ENCODE measurements at regions not wholly inside any gene's neighbourhood (a gene's known extent, or its start where the extent isn't known, plus 50 kb on each side); places are given as distances from the start of the nearest gene placed in this dataset.
"Not testable (repeated sequence)": the region's sequence is repeated elsewhere in the genome, so short reads cannot be mapped to it uniquely, and the experiment has no call there.

- H3K36me3 ChIP-seq (ENCODE audit: insufficient read depth); H3K4me1 ChIP-seq (ENCODE audit: insufficient read depth); DNase-seq (ENCODE audit: extremely low spot score); H3K27ac ChIP-seq (ENCODE audit: low read depth); H3K4me3 ChIP-seq (ENCODE audit: low read depth, low read length): not testable (repeated sequence)
- WGBS = 98% methylated on average over 10 of the region's 10 CpGs
Measured at GRCh38 chr14:71558943-71559342, 373.3 kb upstream of the RGS6 start.

- Histone ChIP-seq H3K27ac (ENCODE audit: low read depth) (no peak overlapping the region), H3K36me3 (ENCODE audit: insufficient read depth) (no peaks in the 10 kb centered on the region), H3K4me3 (ENCODE audit: low read depth, low read length) (no peak overlapping the region), H3K4me1 (ENCODE audit: insufficient read depth) (no peaks in the 10 kb centered on the region)
- no peak for DNase-seq (ENCODE audit: extremely low spot score)
Measured at GRCh38 chr14:71560751-71561150, 371.5 kb upstream of the RGS6 start.

GRCh38 chr14:71563492-71564153 lies 368.6 kb upstream of the RGS6 start:
- Histone ChIP-seq H3K4me3 (ENCODE audit: low read depth, low read length) (no peak overlapping the region), H3K36me3 (ENCODE audit: insufficient read depth) (no peaks in the 10 kb centered on the region), H3K4me1 (ENCODE audit: insufficient read depth) (no peaks in the 10 kb centered on the region), H3K27ac (ENCODE audit: low read depth) (no peak overlapping the region)
- DNase-seq (ENCODE audit: extremely low spot score) = no peak
- 65% methylated on average over 3 of the region's 3 CpGs for WGBS

GRCh38 chr14:71566276-71566675 lies 366.0 kb upstream of the RGS6 start:
- Histone ChIP-seq H3K4me3 (ENCODE audit: low read depth, low read length) (no peak overlapping the region), H3K27ac (ENCODE audit: low read depth) (no peak overlapping the region), H3K4me1 (ENCODE audit: insufficient read depth) (no peaks in the 10 kb centered on the region), H3K36me3 (ENCODE audit: insufficient read depth) (no peaks in the 10 kb centered on the region)
- no peak for DNase-seq (ENCODE audit: extremely low spot score)
- 73% methylated on average over 4 of the region's 4 CpGs for WGBS

- not testable (repeated sequence) for H3K4me3 ChIP-seq (ENCODE audit: low read depth, low read length); H3K4me1 ChIP-seq (ENCODE audit: insufficient read depth); H3K27ac ChIP-seq (ENCODE audit: low read depth); H3K36me3 ChIP-seq (ENCODE audit: insufficient read depth); DNase-seq (ENCODE audit: extremely low spot score)
- 96% methylated on average over 2 of the region's 2 CpGs for WGBS
Measured at GRCh38 chr14:71567499-71568133, 364.6 kb upstream of the RGS6 start.

- no peaks in the 10 kb centered on the region for H3K36me3 ChIP-seq (ENCODE audit: insufficient read depth)
- DNase-seq (ENCODE audit: extremely low spot score) = no peak
- no peak overlapping the region for H3K4me3 ChIP-seq (ENCODE audit: low read depth, low read length)
- 27% methylated on average over 2 of the region's 2 CpGs for WGBS
- no peak overlapping the region for H3K27ac ChIP-seq (ENCODE audit: low read depth)
- no peaks in the 10 kb centered on the region for H3K4me1 ChIP-seq (ENCODE audit: insufficient read depth)
Measured at GRCh38 chr14:71574976-71575375, 357.3 kb upstream of the RGS6 start.

- Histone ChIP-seq H3K27ac (ENCODE audit: low read depth) (no peak overlapping the region), H3K36me3 (ENCODE audit: insufficient read depth) (no peaks in the 10 kb centered on the region), H3K4me3 (ENCODE audit: low read depth, low read length) (no peak overlapping the region), H3K4me1 (ENCODE audit: insufficient read depth) (no peaks in the 10 kb centered on the region)
- DNase-seq (ENCODE audit: extremely low spot score) = no peak
- WGBS = 98% methylated on average over 2 of the region's 2 CpGs
Measured at GRCh38 chr14:71576472-71576871, 355.8 kb upstream of the RGS6 start.

- Histone ChIP-seq H3K4me1 (ENCODE audit: insufficient read depth) (no peaks in the 10 kb centered on the region), H3K27ac (ENCODE audit: low read depth) (no peak overlapping the region), H3K36me3 (ENCODE audit: insufficient read depth) (no peaks in the 10 kb centered on the region), H3K4me3 (ENCODE audit: low read depth, low read length) (no peak overlapping the region)
- DNase-seq (ENCODE audit: extremely low spot score) = no peak
- 81% methylated on average over 3 of the region's 3 CpGs for WGBS
Measured at GRCh38 chr14:71579331-71579730, 352.9 kb upstream of the RGS6 start.

- no peaks in the 10 kb centered on the region for H3K36me3 ChIP-seq (ENCODE audit: insufficient read depth)
- peaks cover 2% of the 10 kb centered on the region for H3K4me1 ChIP-seq (ENCODE audit: insufficient read depth)
- WGBS = 68% methylated on average over 1 of the region's 1 CpG
- no peak overlapping the region for H3K4me3 ChIP-seq (ENCODE audit: low read depth, low read length)
- DNase-seq (ENCODE audit: extremely low spot score) = no peak
- H3K27ac ChIP-seq (ENCODE audit: low read depth) = no peak overlapping the region
Measured at GRCh38 chr14:71582705-71583104, 349.5 kb upstream of the RGS6 start.

GRCh38 chr14:71583194-71583593 lies 349.0 kb upstream of the RGS6 start:
- DNase-seq (ENCODE audit: extremely low spot score) = no peak
- Histone ChIP-seq H3K36me3 (ENCODE audit: insufficient read depth) (no peaks in the 10 kb centered on the region), H3K4me1 (ENCODE audit: insufficient read depth) (peaks cover 2% of the 10 kb centered on the region), H3K27ac (ENCODE audit: low read depth) (no peak overlapping the region), H3K4me3 (ENCODE audit: low read depth, low read length) (no peak overlapping the region)
- WGBS = 59% methylated on average over 2 of the region's 2 CpGs

GRCh38 chr14:71583705-71584104 lies 348.5 kb upstream of the RGS6 start:
- no peak overlapping the region for H3K27ac ChIP-seq (ENCODE audit: low read depth)
- H3K4me1 ChIP-seq (ENCODE audit: insufficient read depth) = peaks cover 2% of the 10 kb centered on the region
- H3K36me3 ChIP-seq (ENCODE audit: insufficient read depth) = no peaks in the 10 kb centered on the region
- DNase-seq (ENCODE audit: extremely low spot score) = no peak
- no peak overlapping the region for H3K4me3 ChIP-seq (ENCODE audit: low read depth, low read length)

- no peak for DNase-seq (ENCODE audit: extremely low spot score)
- H3K27ac ChIP-seq (ENCODE audit: low read depth) = no peak overlapping the region
- peaks cover 2% of the 10 kb centered on the region for H3K4me1 ChIP-seq (ENCODE audit: insufficient read depth)
- no peak overlapping the region for H3K4me3 ChIP-seq (ENCODE audit: low read depth, low read length)
- no peaks in the 10 kb centered on the region for H3K36me3 ChIP-seq (ENCODE audit: insufficient read depth)
Measured at GRCh38 chr14:71585361-71585760, 346.9 kb upstream of the RGS6 start.

- no peak for DNase-seq (ENCODE audit: extremely low spot score)
- Histone ChIP-seq H3K36me3 (ENCODE audit: insufficient read depth) (no peaks in the 10 kb centered on the region), H3K4me3 (ENCODE audit: low read depth, low read length) (peak overlapping the region; percentile 2), H3K27ac (ENCODE audit: low read depth) (no peak overlapping the region), H3K4me1 (ENCODE audit: insufficient read depth) (peaks cover 2% of the 10 kb centered on the region)
- WGBS = 15% methylated on average over 14 of the region's 14 CpGs
Measured at GRCh38 chr14:71586131-71586897, 345.9 kb upstream of the RGS6 start.

- H3K36me3 ChIP-seq (ENCODE audit: insufficient read depth) = no peaks in the 10 kb centered on the region
- DNase-seq (ENCODE audit: extremely low spot score) = no peak
- no peak overlapping the region for H3K4me3 ChIP-seq (ENCODE audit: low read depth, low read length)
- WGBS = 96% methylated on average over 9 of the region's 9 CpGs
- H3K27ac ChIP-seq (ENCODE audit: low read depth) = no peak overlapping the region
- H3K4me1 ChIP-seq (ENCODE audit: insufficient read depth) = peaks cover 2% of the 10 kb centered on the region
Measured at GRCh38 chr14:71588028-71588427, 344.2 kb upstream of the RGS6 start.
